ENCODE measurements at regions not wholly inside any gene's neighbourhood (a gene's known extent, or its start where the extent isn't known, plus 50 kb on each side); places are given as distances from the start of the nearest gene placed in this dataset.

- POLR2A ChIA-PET = no interaction called here
Observed at GRCh38 chr14:104378698-104379113, 200.9 kb upstream of the C14orf180 start.

GRCh38 chr14:104382361-104383087 is 197.0 kb upstream of the C14orf180 start:
- H3K36me3 ChIP-seq (replicated peaks in 1 of 2; ENCODE audit: control insufficient read depth in 1 of 2, insufficient read depth in 2 of 2, low read length in 1 of 2) = no peaks in the 10 kb centered on the region
- no peak for DNase-seq
- no peak overlapping the region for H3K4me3 ChIP-seq (ENCODE audit: low read depth in 2 of 2, low read length in 1 of 2)
- POLR2A ChIA-PET = no interaction called here
- no peak overlapping the region for H3K4me2 ChIP-seq
- H3K79me2 ChIP-seq (ENCODE audit: insufficient read depth) = no peaks in the 10 kb centered on the region
- no peak overlapping the region for H3K9ac ChIP-seq
- H3F3A ChIP-seq (replicated peaks; ENCODE audit: insufficient read depth) = no peaks in the 10 kb centered on the region
- H3K9me3 ChIP-seq = no peaks in the 10 kb centered on the region
- peaks cover 0 to 19% of the 10 kb centered on the region in 2 experiments; a peak in 1 of 4 replicates for H3K4me1 ChIP-seq (ENCODE audit: control insufficient read depth in 1 of 2, insufficient read depth in 2 of 2, low read depth in 1 of 2, low read length in 1 of 2)
- no peak overlapping the region for H3K27ac ChIP-seq (ENCODE audit: low read depth in 2 of 2, low read length in 1 of 2)
- no peaks in the 10 kb centered on the region for H4K20me1 ChIP-seq (ENCODE audit: insufficient read depth)
- no peaks in the 10 kb centered on the region for H3K9me2 ChIP-seq
- CTCF ChIA-PET = interaction anchor here (0.9 to 2.3 kb wide), 6 partner anchors 10 to 245 kb away, joined by 3 to 8 read pairs (median 4); no protein-coding TSS in a partner anchor
- no peaks in the 10 kb centered on the region for H3K27me3 ChIP-seq (ENCODE audit: insufficient read depth)
- 32% methylated on average over 12 of the region's 20 CpGs for WGBS (ENCODE audit: low lambda C conversion rate)
- no peak overlapping the region for H2AFZ ChIP-seq (ENCODE audit: low read depth)
- TF ChIP-seq TCF12 (IDR thresholded peaks at IDR 0.05) (no peak), IRF3 (IDR thresholded peaks at IDR 0.05; ENCODE audit: low read depth, low read length) (no peak), FOXM1 (IDR thresholded peaks at IDR 0.05; ENCODE audit: low read depth) (no peak), EZH2phosphoT487 (IDR thresholded peaks at IDR 0.05; ENCODE audit: borderline replicate concordance, low read depth) (no peak), ZBTB33 (IDR thresholded peaks at IDR 0.05; ENCODE audit: borderline replicate concordance, low read depth) (no peak), FOXJ3 (CRISPR knock-in tag; IDR thresholded peaks at IDR 0.05) (no peak), RXRA (IDR thresholded peaks at IDR 0.05; ENCODE audit: borderline replicate concordance, low read depth) (no peak), USF2 (IDR thresholded peaks at IDR 0.05; ENCODE audit: borderline replicate concordance, low read depth, low read length) (no peak), MEF2A (IDR thresholded peaks at IDR 0.05; ENCODE audit: borderline replicate concordance, low read depth) (no peak), RAD21 (IDR thresholded peaks at IDR 0.05; ENCODE audit: low read length) (no peak), SMC3 (IDR thresholded peaks at IDR 0.05; ENCODE audit: low read depth, low read length) (no peak), REST (IDR thresholded peaks at IDR 0.05; ENCODE audit: low read depth, low read length) (no peak), SIN3A (IDR thresholded peaks at IDR 0.05; ENCODE audit: borderline replicate concordance, low read depth, low read length) (no peak)

More at GRCh38 chr14:104378698-104379113, 200.9 kb upstream of the C14orf180 start:
- H3K79me2 ChIP-seq (ENCODE audit: insufficient read depth) = no peaks in the 10 kb centered on the region
- no peaks in the 10 kb centered on the region for H4K20me1 ChIP-seq (ENCODE audit: insufficient read depth)
- no peak overlapping the region for H3K27ac ChIP-seq (ENCODE audit: low read depth in 2 of 2, low read length in 1 of 2)
- H3K27me3 ChIP-seq (ENCODE audit: insufficient read depth) = no peaks in the 10 kb centered on the region
- H3K36me3 ChIP-seq (replicated peaks in 1 of 2; ENCODE audit: control insufficient read depth in 1 of 2, insufficient read depth in 2 of 2, low read length in 1 of 2) = no peaks in the 10 kb centered on the region
- 53% methylated on average over 7 of the region's 7 CpGs for WGBS (ENCODE audit: low lambda C conversion rate)
- DNase-seq = no peak
- H2AFZ ChIP-seq (ENCODE audit: low read depth) = no peak overlapping the region
- H3K9me2 ChIP-seq = no peaks in the 10 kb centered on the region
- no peak overlapping the region for H3K9ac ChIP-seq
- H3K4me3 ChIP-seq (ENCODE audit: low read depth in 2 of 2, low read length in 1 of 2) = no peak overlapping the region
- H3F3A ChIP-seq (replicated peaks; ENCODE audit: insufficient read depth) = no peaks in the 10 kb centered on the region
- CTCF ChIA-PET = interaction anchor here (1.2 to 1.7 kb wide), 3 partner anchors 9 to 185 kb away, joined by 3 to 5 read pairs (median 3); no protein-coding TSS in a partner anchor
- H3K9me3 ChIP-seq = no peaks in the 10 kb centered on the region
- no peak for TF ChIP-seq IRF3 (IDR thresholded peaks at IDR 0.05; ENCODE audit: low read depth, low read length)
- TF ChIP-seq CHD2 (IDR thresholded peaks at IDR 0.05; ENCODE audit: low read length, partially characterized antibody) = no peak
- no peak for TF ChIP-seq TAF1 (IDR thresholded peaks at IDR 0.05; ENCODE audit: borderline replicate concordance, low read depth, low read length)
- no peak for TF ChIP-seq JUND (IDR thresholded peaks at IDR 0.05)
- no peak overlapping the region for H3K4me2 ChIP-seq
- H3K4me1 ChIP-seq (ENCODE audit: control insufficient read depth in 1 of 2, insufficient read depth in 2 of 2, low read depth in 1 of 2, low read length in 1 of 2) = peaks cover 0 to 22% of the 10 kb centered on the region in 2 experiments; a peak in 1 of 4 replicates

Measured in SK-N-SH (cell line).